ENCODE measurements at regions not wholly inside any gene's neighbourhood (a gene's known extent, or its start where the extent isn't known, plus 50 kb on each side); places are given as distances from the start of the nearest gene placed in this dataset.
"Not testable (repeated sequence)": the region's sequence is repeated elsewhere in the genome, so short reads cannot be mapped to it uniquely, and the experiment has no call there.

DNA sequence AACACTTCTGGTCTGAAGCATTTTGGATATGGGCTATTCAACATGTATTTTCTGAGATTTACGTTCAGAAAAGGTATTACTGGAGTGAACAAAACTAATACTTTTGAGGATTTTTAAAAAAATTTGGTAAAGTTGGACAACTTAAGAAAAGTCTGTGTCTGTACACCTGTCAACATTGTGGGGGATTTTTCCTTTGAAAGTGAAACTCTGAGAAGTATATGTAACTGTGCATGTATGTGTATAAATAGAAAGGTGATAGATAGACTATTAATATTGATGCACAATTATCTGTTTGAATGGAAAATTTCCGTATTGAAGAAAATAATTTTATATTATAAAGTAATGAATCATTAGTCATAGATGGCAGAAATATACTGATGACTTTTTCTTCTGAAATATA is 312.8 kb upstream of the MDGA2 start:
- no peak for ATAC-seq
- Mint-ChIP-seq H3K4me3 (no peak overlapping the region), H3K4me1 (ENCODE audit: low read depth in 2 of 2) (no peaks in the 10 kb centered on the region), H3K27ac (no peak overlapping the region), H3K27me3 (no peaks in the 10 kb centered on the region), H3K9me3 (peaks cover 7% of the 10 kb centered on the region), H3K36me3 (no peaks in the 10 kb centered on the region)
- DNase-seq (ENCODE audit: low spot score): no peak

DNA sequence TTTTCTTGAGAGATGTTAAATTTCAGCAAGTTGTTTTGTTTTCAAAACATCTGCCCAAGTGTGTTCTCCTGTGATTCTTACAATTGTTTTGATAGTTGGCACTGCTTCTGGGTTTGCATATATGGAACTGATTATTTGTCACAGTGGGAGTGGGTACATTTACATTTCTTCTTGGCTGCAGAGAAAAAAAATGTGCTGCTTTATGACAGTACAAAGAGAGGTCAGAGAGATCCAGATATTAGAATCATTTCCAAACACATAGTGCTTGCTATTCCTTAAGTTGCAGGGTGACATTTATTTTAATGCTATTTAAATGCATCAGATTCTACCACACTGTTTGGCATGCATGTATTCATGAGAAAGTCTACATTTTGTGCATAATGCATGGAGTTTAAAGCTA is 303.5 kb upstream of the MDGA2 start:
- no peak for ATAC-seq
- Mint-ChIP-seq H3K27me3 (no peaks in the 10 kb centered on the region), H3K4me1 (ENCODE audit: low read depth in 2 of 2) (no peaks in the 10 kb centered on the region), H3K9me3 (peaks cover 12% of the 10 kb centered on the region), H3K27ac (no peak overlapping the region), H3K36me3 (peaks cover 4% of the 10 kb centered on the region), H3K4me3 (no peak overlapping the region)
- no peak for DNase-seq (ENCODE audit: low spot score)

DNA sequence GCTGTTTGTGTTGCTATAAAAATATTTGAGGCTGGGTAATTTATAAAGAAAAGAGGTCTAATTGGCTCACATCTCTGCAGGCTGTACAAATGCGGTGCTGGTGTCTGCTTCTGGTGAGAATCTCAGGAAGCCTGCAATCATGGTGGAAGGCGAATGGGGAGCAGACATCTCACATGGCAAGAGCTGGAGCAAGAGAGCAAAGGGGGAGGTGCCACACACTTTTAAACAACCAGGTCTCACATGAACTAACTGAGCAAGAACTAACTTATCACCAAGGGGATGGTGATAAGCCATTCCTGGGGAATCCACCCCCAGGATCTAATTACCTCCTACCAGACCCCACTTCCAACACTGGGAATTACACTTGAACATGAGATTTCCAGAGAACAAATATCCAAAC is 300.7 kb upstream of the MDGA2 start:
- Mint-ChIP-seq H3K4me1 (ENCODE audit: low read depth in 2 of 2) (no peaks in the 10 kb centered on the region), H3K4me3 (no peak overlapping the region), H3K36me3 (peaks cover 12% of the 10 kb centered on the region), H3K27ac (no peak overlapping the region), H3K27me3 (no peaks in the 10 kb centered on the region), H3K9me3 (peaks cover 15% of the 10 kb centered on the region)
- DNase-seq (ENCODE audit: low spot score) (no peak), ATAC-seq (no peak)

DNA sequence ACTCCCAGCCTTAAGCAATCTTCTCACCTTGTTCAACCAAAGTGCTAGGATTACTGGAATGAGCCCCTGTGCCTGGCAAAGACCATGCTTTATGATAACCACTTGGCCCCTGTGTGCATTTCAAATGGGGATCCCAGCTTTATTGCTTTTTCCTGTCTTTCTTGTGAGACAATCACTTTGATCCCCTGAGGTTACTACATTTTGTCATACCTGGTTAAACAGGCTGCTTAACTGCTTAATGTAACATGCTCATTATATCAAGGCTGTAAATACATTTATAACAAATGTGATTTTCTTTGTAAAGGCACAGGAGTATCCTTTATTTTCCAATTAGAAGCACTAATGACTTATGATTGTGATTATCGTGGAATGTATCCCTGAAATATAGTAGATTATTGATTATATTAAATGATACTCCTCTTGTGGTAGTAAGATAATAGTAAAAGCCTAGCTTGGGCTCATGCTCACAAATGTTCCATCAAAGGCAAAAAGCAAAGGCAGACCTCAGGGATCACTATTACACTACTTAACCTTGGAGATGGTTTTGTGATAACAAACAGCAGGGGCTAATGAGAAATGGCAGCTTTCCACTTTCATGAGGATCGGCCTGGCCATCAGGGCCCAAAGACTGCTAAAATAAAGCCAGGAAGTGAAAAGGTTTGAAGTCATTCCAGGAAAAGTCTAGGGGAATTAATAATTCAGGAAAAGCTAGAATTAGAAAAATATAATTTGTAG is 290.8 kb upstream of the MDGA2 start:
- Mint-ChIP-seq H3K4me1 (ENCODE audit: low read depth in 2 of 2) (no peaks in the 10 kb centered on the region), H3K27ac (no peak overlapping the region), H3K27me3 (no peaks in the 10 kb centered on the region), H3K9me3 (peaks cover 7% of the 10 kb centered on the region), H3K4me3 (no peak overlapping the region), H3K36me3 (peaks cover 3% of the 10 kb centered on the region)
- ATAC-seq: no peak
- no peak for DNase-seq (ENCODE audit: low spot score)

DNA sequence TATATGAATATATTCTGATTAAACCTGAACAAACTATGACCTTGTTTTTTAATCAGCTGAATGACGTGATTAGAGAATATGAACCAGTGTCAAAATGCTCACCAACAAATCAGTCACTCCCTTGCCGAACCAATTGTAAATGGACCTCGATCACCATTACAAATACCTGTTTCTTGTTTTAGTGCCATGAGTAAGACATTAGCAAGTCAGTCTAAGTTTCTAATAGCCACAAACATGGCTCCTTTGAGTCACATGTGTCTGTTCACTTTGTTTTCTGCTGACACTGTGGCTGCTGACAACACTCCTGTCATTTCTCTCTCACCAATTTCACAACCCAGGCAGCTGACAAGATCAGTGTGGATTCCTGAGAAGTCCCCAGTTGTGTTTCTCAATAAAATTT is 286.2 kb upstream of the MDGA2 start:
- Mint-ChIP-seq H3K27ac (no peak overlapping the region), H3K36me3 (no peaks in the 10 kb centered on the region), H3K27me3 (no peaks in the 10 kb centered on the region), H3K4me1 (ENCODE audit: low read depth in 2 of 2) (no peaks in the 10 kb centered on the region), H3K9me3 (peaks cover 3% of the 10 kb centered on the region), H3K4me3 (no peak overlapping the region)
- DNase-seq (ENCODE audit: low spot score) (no peak), ATAC-seq (no peak)

DNA sequence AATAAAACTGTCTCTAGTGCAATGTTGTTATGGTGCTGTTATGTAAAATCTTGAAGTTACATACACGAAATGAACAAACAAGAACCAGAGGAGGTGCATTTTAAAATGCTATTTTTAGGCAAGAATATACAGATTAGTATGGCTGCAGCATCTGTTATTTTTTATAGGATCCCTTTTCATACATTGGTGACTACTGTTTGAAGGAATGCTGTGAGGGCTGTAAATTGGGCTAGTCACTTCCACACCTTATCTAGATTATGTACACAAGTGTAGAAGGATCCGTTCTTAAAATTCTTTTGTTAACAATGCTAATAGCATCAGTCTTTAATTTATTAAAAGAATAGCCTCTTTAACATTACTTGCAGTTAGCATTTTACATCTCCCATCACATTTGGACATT is 284.3 kb upstream of the MDGA2 start:
- H3K4me1 Mint-ChIP-seq (ENCODE audit: low read depth in 2 of 2): no peaks in the 10 kb centered on the region
- H3K9me3 Mint-ChIP-seq: peaks cover 3% of the 10 kb centered on the region
- no peak overlapping the region for H3K27ac Mint-ChIP-seq
- ATAC-seq: no peak
- DNase-seq (ENCODE audit: low spot score): no peak
- no peaks in the 10 kb centered on the region for H3K27me3 Mint-ChIP-seq
- H3K4me3 Mint-ChIP-seq: no peak overlapping the region
- no peaks in the 10 kb centered on the region for H3K36me3 Mint-ChIP-seq

DNA sequence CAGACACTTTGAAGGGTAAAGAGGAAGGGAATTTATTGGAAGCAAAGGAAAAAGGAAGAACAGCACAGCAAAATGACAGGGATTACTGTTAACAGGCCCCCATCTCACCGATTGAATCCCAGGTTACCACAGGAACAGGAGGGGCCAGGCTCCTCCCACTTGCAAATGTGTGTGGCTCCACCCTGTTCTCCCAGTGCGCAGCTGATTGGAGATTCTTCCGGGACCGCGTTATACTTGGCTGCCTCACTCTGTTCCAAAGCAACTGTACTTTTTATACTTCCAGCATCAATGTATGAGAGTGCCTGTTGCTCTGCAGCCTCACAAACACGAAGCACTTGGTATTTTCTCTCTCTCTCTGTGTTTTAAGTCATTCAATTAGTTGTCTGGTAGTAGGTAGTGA is 273.6 kb upstream of the MDGA2 start:
- H3K9me3 Mint-ChIP-seq: peaks cover 7% of the 10 kb centered on the region
- DNase-seq (ENCODE audit: low spot score) (no peak), ATAC-seq (no peak)
- no peak overlapping the region for H3K4me3 Mint-ChIP-seq
- no peaks in the 10 kb centered on the region for H3K27me3 Mint-ChIP-seq
- no peaks in the 10 kb centered on the region for H3K36me3 Mint-ChIP-seq
- H3K27ac Mint-ChIP-seq: no peak overlapping the region
- H3K4me1 Mint-ChIP-seq (ENCODE audit: low read depth in 2 of 2): no peaks in the 10 kb centered on the region

DNA sequence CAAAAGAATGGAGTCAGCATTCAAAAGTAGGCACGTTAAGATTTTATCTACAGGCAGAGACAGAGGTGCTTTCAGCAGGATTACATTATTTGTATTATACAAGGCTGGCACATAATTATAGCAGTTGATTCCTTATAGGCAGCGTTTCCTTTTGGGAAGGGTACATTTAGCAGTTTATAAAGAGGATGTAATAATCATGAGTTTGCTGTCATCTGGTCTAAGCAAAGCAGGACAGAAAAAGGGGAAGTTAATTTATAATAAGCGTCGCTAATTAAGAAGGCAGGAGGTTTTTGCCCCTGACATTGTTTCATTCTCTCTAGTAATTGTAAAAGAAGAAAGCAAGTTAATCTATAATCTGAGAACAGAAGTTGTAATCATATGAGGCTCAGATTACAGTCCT is 259.9 kb upstream of the MDGA2 start:
- ATAC-seq: no peak

DNA sequence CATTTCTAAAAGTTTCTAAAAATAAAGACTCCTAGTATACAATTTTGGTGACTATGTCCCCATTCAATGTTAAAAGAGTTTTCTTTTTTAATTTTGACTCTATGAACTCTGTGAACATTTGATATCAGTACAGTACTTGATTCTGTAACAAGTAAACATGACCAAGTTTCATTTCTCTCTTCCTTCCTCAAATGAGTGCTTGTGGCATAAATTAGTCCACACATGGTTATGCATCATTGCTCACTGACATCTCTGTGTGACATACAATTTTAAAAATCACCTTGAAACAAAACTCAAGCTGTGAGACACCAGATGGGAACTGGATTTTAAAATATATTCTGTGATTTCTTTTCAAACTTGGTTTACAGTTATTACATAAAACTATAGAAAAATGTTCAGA is 253.9 kb upstream of the MDGA2 start:
- H3K27me3 Mint-ChIP-seq: no peaks in the 10 kb centered on the region
- no peaks in the 10 kb centered on the region for H3K4me1 Mint-ChIP-seq (ENCODE audit: low read depth in 2 of 2)
- no peaks in the 10 kb centered on the region for H3K36me3 Mint-ChIP-seq
- H3K9me3 Mint-ChIP-seq: peaks cover 17% of the 10 kb centered on the region
- no peak overlapping the region for H3K4me3 Mint-ChIP-seq
- DNase-seq (ENCODE audit: low spot score) (no peak), ATAC-seq (no peak)
- no peak overlapping the region for H3K27ac Mint-ChIP-seq

More for the DNA sequence above, 259.9 kb upstream of the MDGA2 start:
- Mint-ChIP-seq H3K9me3 (peaks cover 8% of the 10 kb centered on the region), H3K27me3 (no peaks in the 10 kb centered on the region), H3K36me3 (peaks cover 4% of the 10 kb centered on the region), H3K4me3 (no peak overlapping the region), H3K4me1 (ENCODE audit: low read depth in 2 of 2) (no peaks in the 10 kb centered on the region), H3K27ac (no peak overlapping the region)
- no peak for DNase-seq (ENCODE audit: low spot score)

DNA sequence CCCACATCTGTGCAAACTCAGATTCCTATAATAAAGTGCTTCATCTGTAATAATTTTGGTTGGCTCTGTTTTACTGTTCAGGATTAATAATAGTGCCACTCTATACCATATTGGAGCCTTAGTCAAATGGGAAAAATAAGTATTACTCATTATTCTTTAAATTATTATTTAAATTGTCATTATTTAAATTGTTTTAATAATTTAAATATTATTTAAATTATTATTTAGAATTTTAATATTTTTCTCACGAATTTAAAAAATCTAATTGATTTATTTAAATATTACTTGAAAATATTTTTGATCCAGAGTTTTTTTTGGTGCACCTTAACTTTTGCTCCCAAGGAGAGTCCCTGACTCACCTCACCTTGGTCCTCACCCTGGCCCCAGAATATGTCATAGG is 245.7 kb upstream of the MDGA2 start:
- ATAC-seq (no peak), DNase-seq (ENCODE audit: low spot score) (no peak)
- no peak overlapping the region for H3K4me3 Mint-ChIP-seq
- no peaks in the 10 kb centered on the region for H3K36me3 Mint-ChIP-seq
- no peak overlapping the region for H3K27ac Mint-ChIP-seq
- H3K9me3 Mint-ChIP-seq: peaks cover 13% of the 10 kb centered on the region
- H3K4me1 Mint-ChIP-seq (ENCODE audit: low read depth in 2 of 2): no peaks in the 10 kb centered on the region
- H3K27me3 Mint-ChIP-seq: no peaks in the 10 kb centered on the region

DNA sequence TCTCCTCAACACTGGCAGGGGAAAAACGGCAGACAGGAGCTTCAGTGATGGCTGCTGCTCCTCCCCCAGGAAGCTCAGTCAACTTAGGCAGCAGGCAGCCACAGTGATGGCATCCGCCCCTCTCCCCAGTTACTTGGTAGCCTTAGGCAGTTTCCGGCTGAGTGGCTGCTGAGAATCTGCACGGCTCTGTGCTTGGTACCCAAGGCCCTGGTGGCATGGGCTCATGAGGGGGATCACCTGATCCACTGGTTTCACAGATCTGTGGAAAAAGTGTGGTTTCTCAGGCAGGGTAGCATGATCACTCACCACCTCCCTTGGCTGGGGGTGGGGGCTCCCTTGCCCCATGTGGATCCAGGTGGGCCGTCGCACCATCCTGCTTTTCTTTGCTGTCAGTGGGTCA is 244.6 kb upstream of the MDGA2 start:
- Mint-ChIP-seq H3K27ac (no peak overlapping the region), H3K9me3 (peaks cover 13% of the 10 kb centered on the region), H3K36me3 (no peaks in the 10 kb centered on the region), H3K4me3 (no peak overlapping the region), H3K27me3 (no peaks in the 10 kb centered on the region), H3K4me1 (ENCODE audit: low read depth in 2 of 2) (no peaks in the 10 kb centered on the region)
- DNase-seq (ENCODE audit: low spot score) (no peak), ATAC-seq (no peak)

DNA sequence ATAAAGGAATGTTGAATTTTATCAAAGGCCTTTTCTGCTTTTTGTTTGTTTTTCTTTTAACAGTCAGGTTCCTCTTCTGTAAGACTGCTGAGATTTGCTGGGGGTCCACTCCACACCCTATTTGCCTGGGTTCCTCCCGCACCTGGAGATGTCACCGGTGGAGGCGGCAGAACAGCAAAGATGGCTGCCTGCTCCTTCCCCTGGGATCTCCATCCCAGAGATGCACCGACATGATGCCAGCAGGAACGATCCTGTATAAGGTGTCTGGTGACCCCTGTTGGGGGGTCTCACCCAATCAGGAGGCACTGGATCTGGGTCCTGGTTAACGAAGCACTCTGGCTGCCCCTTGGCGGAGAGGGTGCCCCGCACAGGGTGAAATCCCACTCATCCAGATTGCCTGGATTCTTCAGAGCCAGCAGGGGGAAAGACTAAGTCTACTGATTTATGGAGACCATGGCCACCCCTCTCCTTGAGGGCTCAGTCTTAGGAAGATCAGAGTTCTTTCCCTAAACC is 244.0 kb upstream of the MDGA2 start:
- ATAC-seq (no peak), DNase-seq (ENCODE audit: low spot score) (peak; percentile 26)
- H3K36me3 Mint-ChIP-seq: no peaks in the 10 kb centered on the region
- H3K4me1 Mint-ChIP-seq (ENCODE audit: low read depth in 2 of 2): no peaks in the 10 kb centered on the region
- no peak overlapping the region for H3K27ac Mint-ChIP-seq
- peaks cover 13% of the 10 kb centered on the region for H3K9me3 Mint-ChIP-seq
- no peak overlapping the region for H3K4me3 Mint-ChIP-seq
- no peaks in the 10 kb centered on the region for H3K27me3 Mint-ChIP-seq

DNA sequence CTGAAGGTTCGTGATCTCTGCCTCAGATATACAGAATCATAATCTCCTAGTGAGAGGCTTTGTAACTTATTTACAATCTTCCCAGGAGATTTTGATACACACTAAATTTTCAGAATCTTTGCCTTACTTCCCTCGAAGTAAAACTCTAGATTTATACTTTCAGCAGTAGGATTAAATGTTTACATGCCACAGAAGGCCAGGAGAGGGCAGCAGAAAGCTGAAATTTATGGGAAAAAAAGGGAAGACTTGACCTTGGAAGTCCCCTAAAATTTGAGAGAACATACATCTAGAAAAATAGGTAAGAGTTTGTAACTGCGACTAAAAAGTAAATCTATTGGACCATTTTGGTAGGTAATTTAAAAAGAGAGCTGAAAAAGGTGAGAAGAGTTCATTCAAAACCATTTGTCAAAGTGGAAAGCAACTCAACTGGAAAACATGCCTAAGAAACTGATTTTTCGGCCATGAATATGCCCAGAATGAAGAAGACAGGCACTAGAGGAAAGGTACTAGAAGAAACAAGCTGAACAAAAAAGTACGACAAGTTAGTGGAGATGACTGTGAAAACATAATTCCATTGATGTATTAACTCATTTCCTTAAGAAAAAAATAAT is 242.0 kb upstream of the MDGA2 start:
- no peak for ATAC-seq
- no peak for DNase-seq (ENCODE audit: low spot score)
- Mint-ChIP-seq H3K4me1 (ENCODE audit: low read depth in 2 of 2) (no peaks in the 10 kb centered on the region), H3K36me3 (no peaks in the 10 kb centered on the region), H3K4me3 (no peak overlapping the region), H3K27me3 (no peaks in the 10 kb centered on the region), H3K9me3 (peaks cover 8% of the 10 kb centered on the region), H3K27ac (no peak overlapping the region)

DNA sequence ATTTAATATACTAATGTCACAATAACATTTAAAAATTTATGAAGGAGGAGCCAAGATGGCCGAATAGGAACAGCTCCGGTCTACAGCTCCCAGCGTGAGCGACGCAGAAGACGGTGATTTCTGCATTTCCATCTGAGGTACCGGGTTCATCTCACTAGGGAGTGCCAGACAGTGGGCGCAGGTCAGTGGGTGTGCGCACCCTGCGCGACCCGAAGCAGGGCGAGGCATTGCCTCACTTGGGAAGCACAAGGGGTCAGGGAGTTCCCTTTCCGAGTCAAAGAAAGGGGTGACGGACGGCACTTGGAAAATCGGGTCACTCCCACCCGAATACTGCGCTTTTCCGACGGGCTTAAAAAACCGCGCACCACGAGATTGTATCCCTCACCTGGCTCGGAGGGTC is 225.7 kb upstream of the MDGA2 start:
- not testable (repeated sequence) for H3K27ac Mint-ChIP-seq; H3K4me3 Mint-ChIP-seq; DNase-seq (ENCODE audit: low spot score); H3K27me3 Mint-ChIP-seq; ATAC-seq; H3K9me3 Mint-ChIP-seq; H3K4me1 Mint-ChIP-seq (ENCODE audit: low read depth in 2 of 2); H3K36me3 Mint-ChIP-seq

DNA sequence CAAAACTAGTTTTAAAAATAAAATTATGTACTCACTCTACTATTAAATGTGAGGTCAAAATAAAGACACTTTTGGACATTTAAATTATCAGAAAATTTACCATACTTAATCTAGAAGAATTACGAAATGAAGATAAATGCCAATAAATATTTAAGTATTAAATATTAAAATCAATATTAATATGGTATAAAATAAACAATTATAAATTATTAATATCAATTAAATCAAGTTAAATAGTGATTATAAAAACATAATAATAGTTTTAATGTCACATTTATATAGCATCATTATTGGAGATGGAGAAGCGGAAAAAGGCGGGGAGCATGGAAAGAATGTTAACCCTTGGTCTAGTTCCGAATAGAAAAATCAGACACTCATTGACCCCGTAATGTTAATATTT is 224.3 kb upstream of the MDGA2 start:
- H3K27me3 Mint-ChIP-seq: no peaks in the 10 kb centered on the region
- H3K27ac Mint-ChIP-seq: no peak overlapping the region
- H3K4me1 Mint-ChIP-seq (ENCODE audit: low read depth in 2 of 2): no peaks in the 10 kb centered on the region
- no peaks in the 10 kb centered on the region for H3K36me3 Mint-ChIP-seq
- DNase-seq (ENCODE audit: low spot score): no peak
- no peak for ATAC-seq
- H3K4me3 Mint-ChIP-seq: no peak overlapping the region
- peaks cover 13% of the 10 kb centered on the region for H3K9me3 Mint-ChIP-seq
